ENCODE measurements at regions not wholly inside any gene's neighbourhood (a gene's known extent, or its start where the extent isn't known, plus 50 kb on each side); places are given as distances from the start of the nearest gene placed in this dataset.

DNA sequence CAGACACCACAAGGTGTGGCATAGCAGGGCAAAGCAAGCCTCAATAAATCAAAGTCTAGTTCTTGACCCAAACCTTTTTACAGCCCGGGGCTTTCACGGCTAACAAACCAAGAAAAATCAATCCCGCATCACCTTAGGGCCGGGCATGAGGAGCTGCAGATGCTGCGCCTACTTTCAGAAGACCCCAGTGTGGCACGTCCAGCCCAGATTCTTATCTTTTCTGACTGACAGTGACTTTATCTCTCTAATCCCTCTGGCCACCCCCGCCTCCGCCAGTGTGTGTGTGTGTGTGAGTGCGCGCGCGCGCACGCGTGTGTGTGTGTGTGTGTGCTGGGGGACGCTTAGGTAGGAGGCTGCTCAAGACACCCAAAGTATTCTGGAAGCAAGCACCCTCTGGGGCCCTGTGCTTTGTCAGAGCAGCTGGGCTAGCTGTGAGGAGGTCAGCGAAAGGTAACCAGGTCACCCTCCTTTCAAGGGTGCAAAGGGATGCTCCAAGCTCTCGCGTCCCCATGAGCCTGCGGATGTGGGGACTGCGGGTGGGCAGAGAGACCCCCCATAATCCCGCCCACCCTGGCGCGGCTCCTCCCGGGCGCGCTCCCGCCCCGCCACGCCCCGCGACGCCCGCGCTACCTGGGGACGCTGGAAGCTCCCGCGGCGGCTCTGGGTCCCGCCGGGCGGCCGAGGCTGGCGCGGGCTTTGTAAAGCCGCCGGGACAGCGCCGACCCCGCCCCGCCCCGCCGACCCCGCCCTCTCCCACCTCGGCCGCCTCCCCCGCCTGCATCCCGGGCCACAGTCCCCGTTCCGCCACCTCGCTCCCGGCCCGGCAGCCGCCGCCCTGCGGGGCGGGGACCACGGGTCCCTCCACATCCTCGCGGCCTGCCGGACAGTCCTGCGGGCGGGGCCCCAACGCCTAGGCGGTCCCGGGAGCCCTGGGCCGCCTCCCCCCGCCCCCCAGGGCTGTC lies 57.1 kb upstream of the RHOBTB1 start:
- H3K9me3 ChIP-seq = no peaks in the 10 kb centered on the region
- 57% methylated on average over 17 of the region's 78 CpGs for WGBS
- H3K4me3 ChIP-seq = peak overlapping the region; percentile 59
- no peak for DNase-seq (ENCODE audit: low spot score in 2 of 2)
- TF ChIP-seq POLR2AphosphoS5 (IDR thresholded peaks at IDR 0.05) (no peak), POLR2A (IDR thresholded peaks at IDR 0.05) (no peak), EP300 (IDR thresholded peaks at IDR 0.05) (no peak)
- TF ChIP-seq, protein P1, sequence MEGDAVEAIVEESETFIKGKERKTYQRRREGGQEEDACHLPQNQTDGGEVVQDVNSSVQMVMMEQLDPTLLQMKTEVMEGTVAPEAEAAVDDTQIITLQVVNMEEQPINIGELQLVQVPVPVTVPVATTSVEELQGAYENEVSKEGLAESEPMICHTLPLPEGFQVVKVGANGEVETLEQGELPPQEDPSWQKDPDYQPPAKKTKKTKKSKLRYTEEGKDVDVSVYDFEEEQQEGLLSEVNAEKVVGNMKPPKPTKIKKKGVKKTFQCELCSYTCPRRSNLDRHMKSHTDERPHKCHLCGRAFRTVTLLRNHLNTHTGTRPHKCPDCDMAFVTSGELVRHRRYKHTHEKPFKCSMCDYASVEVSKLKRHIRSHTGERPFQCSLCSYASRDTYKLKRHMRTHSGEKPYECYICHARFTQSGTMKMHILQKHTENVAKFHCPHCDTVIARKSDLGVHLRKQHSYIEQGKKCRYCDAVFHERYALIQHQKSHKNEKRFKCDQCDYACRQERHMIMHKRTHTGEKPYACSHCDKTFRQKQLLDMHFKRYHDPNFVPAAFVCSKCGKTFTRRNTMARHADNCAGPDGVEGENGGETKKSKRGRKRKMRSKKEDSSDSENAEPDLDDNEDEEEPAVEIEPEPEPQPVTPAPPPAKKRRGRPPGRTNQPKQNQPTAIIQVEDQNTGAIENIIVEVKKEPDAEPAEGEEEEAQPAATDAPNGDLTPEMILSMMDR (IDR thresholded peaks at IDR 0.05) = no peak
- peaks cover 13% of the 10 kb centered on the region for H3K27me3 ChIP-seq
- no peak overlapping the region for H3K27ac ChIP-seq
- peaks cover 12% of the 10 kb centered on the region for H3K4me1 ChIP-seq
- no peaks in the 10 kb centered on the region for H3K36me3 ChIP-seq

DNA sequence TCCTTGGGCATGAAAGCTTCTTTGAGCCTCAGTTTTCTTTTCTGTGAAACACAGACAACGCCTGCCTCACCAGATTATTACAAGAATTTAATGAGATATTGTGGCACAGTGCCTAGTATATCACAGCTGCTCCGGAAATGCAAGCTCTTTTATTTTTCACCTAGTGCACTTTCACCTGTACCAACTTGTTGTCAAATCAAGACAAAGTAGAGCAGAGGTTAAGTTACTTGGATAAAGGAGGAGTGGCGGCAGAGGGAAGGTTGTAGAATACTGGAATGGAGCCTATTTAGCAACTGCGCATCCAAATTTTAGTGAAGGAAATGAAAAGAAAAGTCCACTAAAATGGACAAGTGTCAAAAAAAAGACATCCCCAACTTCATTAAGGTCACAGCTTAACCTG lies 54.9 kb upstream of the RHOBTB1 start:
- no peak overlapping the region for H3K27ac ChIP-seq
- TF ChIP-seq POLR2A (IDR thresholded peaks at IDR 0.05) (no peak), POLR2AphosphoS5 (IDR thresholded peaks at IDR 0.05) (no peak), EP300 (IDR thresholded peaks at IDR 0.05) (no peak)
- TF ChIP-seq, protein P1 (IDR thresholded peaks at IDR 0.05) = no peak
- H3K4me1 ChIP-seq = peaks cover 12% of the 10 kb centered on the region
- no peaks in the 10 kb centered on the region for H3K36me3 ChIP-seq
- H3K4me3 ChIP-seq = no peak overlapping the region
- no peaks in the 10 kb centered on the region for H3K9me3 ChIP-seq
- H3K27me3 ChIP-seq = peaks cover 13% of the 10 kb centered on the region
- no peak for DNase-seq (ENCODE audit: low spot score in 2 of 2)
- 57% methylated on average over 4 of the region's 4 CpGs for WGBS

GRCh38 chr10:60994128-60994527 lies 50.1 kb upstream of the RHOBTB1 start:
- H3K4me1 ChIP-seq = no peaks in the 10 kb centered on the region
- H3K4me3 ChIP-seq = no peak overlapping the region
- WGBS = 88% methylated on average over 2 of the region's 2 CpGs
- no peak overlapping the region for H3K27ac ChIP-seq
- no peaks in the 10 kb centered on the region for H3K27me3 ChIP-seq
- DNase-seq (ENCODE audit: low spot score in 2 of 2) = no peak
- TF ChIP-seq POLR2A (IDR thresholded peaks at IDR 0.05) = no peak
- TF ChIP-seq, protein P1 (IDR thresholded peaks at IDR 0.05) = no peak
- no peak for TF ChIP-seq EP300 (IDR thresholded peaks at IDR 0.05)
- H3K9me3 ChIP-seq = no peaks in the 10 kb centered on the region
- no peaks in the 10 kb centered on the region for H3K36me3 ChIP-seq

All from suprapubic skin (tissue), 4 donors.